K562 (cell line): ENCODE measurements at regions not wholly inside any gene's neighbourhood (a gene's known extent, or its start where the extent isn't known, plus 50 kb on each side); places are given as distances from the start of the nearest gene placed in this dataset.

ENCODE experiments used
- ATAC-seq: fragments of 200-7000 bp; cut with Tn5 transposase; 3 replicates; pipeline ENCODE4 v1.9.1; 2020; ENCODE audit warnings: moderate library complexity
- BruUV-seq: library from RNA; stranded (reverse); fragments of 400-500 nt; replicated peaks from 2 replicates; lab custom pipeline; 2021; lab: Mats Ljungman, UMichigan
- CTCF ChIA-PET: fragments of 300-600 bp; formaldehyde crosslinking; extraction: SDS; loops from one replicate; lab custom pipeline; 2021; ENCODE audit warnings: low intra/inter-chr PET ratio; lab: Yijun Ruan, JAX
- POLR2A ChIA-PET: fragments of 300-600, 350-650 bp; sonication (Branson Sonifier 250); formaldehyde crosslinking; extraction: SDS; loops from one replicate; lab custom pipeline; 2021; ENCODE audit warnings: antibody characterized with exemption, inconsistent platforms; lab: Yijun Ruan, JAX
- DNase-seq, 4 experiments: peaks; one replicate each; pipeline versions ENCODE4 v3.0.0 to v3.0.0-alpha.2; 2011 to 2018; ENCODE audit warnings: low spot score in 3 of 4, mixed read lengths in 3 of 4; ENCODE audit errors: extremely low read depth in 1 of 4
- FAIRE-seq: peaks from 2 replicates; lab custom pipeline; 2011; peaks lifted over from hg19 to GRCh38; lab: Jason Lieb, UNC
- H2AFZ ChIP-seq: 2 replicates; pipeline ENCODE4 v1.6.0; 2011; ENCODE audit warnings: low read depth, low read length, control low read depth, inconsistent platforms
- H3K27ac ChIP-seq: fragments of 200-600 bp; 3 replicates; pipeline ENCODE4 v1.8.0; 2011; ENCODE audit warnings: low read depth, mild to moderate bottlenecking, control low read depth, inconsistent platforms, low read length, moderate library complexity, mixed read lengths; ENCODE audit errors: extremely low read depth
- H3K27me3 ChIP-seq, 2 experiments: fragments of 300-600 bp in 1 of 2; 2 replicates in 1 of 2; 3 replicates in 1 of 2; pipeline versions ENCODE4 v1.6.0 to v1.8.0; 2011; ENCODE audit warnings: inconsistent platforms in 2 of 2, low read length in 2 of 2, mild to moderate bottlenecking in 1 of 2, mixed read lengths in 1 of 2, moderate library complexity in 1 of 2; ENCODE audit not compliant: control insufficient read depth in 2 of 2, insufficient read depth in 2 of 2
- H3K36me3 ChIP-seq: fragments of 300-600 bp; 3 replicates; pipeline ENCODE4 v1.8.0; 2011; ENCODE audit warnings: mild to moderate bottlenecking, low read length, inconsistent platforms; ENCODE audit not compliant: control insufficient read depth, insufficient read depth
- H3K4me1 ChIP-seq, 2 experiments: fragments of 200-600 bp in 1 of 2; replicated peaks in 1 of 2; 2 replicates in 1 of 2; 3 replicates in 1 of 2; pipeline versions ENCODE4 v1.5.1 to v1.8.0; 2011; ENCODE audit warnings: inconsistent platforms in 2 of 2, low read length in 2 of 2, mild to moderate bottlenecking in 1 of 2, mixed read lengths in 1 of 2, moderate library complexity in 1 of 2; ENCODE audit not compliant: control insufficient read depth in 2 of 2, insufficient read depth in 2 of 2
- H3K4me2 ChIP-seq: 2 replicates; pipeline ENCODE4 v1.6.1; 2011; ENCODE audit warnings: low read length, control low read depth, inconsistent platforms, mixed read lengths; ENCODE audit not compliant: insufficient read depth
- H3K4me3 ChIP-seq: fragments of 200-600 bp; sonication (generic), shearing (Covaris generic); 2 replicates; pipeline ENCODE4 v1.5.1; 2016; ENCODE audit warnings: control low read depth, inconsistent platforms
- H3K79me2 ChIP-seq: fragments of 200-600 bp; 3 replicates; pipeline ENCODE4 v1.8.0; 2011; ENCODE audit warnings: low read length, inconsistent platforms; ENCODE audit not compliant: control insufficient read depth, insufficient read depth
- H3K9ac ChIP-seq, 2 experiments: 2 replicates each; pipeline versions ENCODE4 v1.6.0 to v1.6.1; 2011; ENCODE audit warnings: low read depth in 2 of 2, low read length in 2 of 2, control low read depth in 1 of 2, inconsistent platforms in 1 of 2, mild to moderate bottlenecking in 1 of 2, mixed read lengths in 1 of 2; ENCODE audit not compliant: insufficient read depth in 1 of 2
- H3K9me1 ChIP-seq: one replicate; pipeline ENCODE4 v1.6.0; 2011; ENCODE audit warnings: inconsistent platforms, mild to moderate bottlenecking, low read length, moderate library complexity; ENCODE audit not compliant: control insufficient read depth, insufficient read depth
- H3K9me3 ChIP-seq: replicated peaks from 2 replicates; pipeline ENCODE4 v1.5.1; 2011; ENCODE audit warnings: low read depth, low read length, inconsistent platforms; ENCODE audit not compliant: control insufficient read depth, insufficient read depth
- H4K20me1 ChIP-seq: replicated peaks from 2 replicates; pipeline ENCODE4 v1.6.1; 2011; ENCODE audit warnings: low read length, inconsistent platforms, mixed read lengths; ENCODE audit not compliant: control insufficient read depth, insufficient read depth
- EGR1 ChIP-seq: fragments of 450-650 bp; conservative IDR thresholded peaks from 2 replicates; pipeline ENCODE4 v1.6.1; 2017; ENCODE audit warnings: mild to moderate bottlenecking
- HDGF ChIP-seq: fragments of 450-650 bp; IDR thresholded peaks from 2 replicates; pipeline ENCODE4 v1.6.1; 2016
- L3MBTL2 ChIP-seq: fragments of 450-650 bp; IDR thresholded peaks from 2 replicates; pipeline ENCODE4 v1.6.1; 2016; ENCODE audit warnings: mild to moderate bottlenecking, moderate library complexity
- MYC ChIP-seq, 2 experiments: fragments of 250-450 bp in 1 of 2; sonication (Bioruptor Pico) in 1 of 2; IDR thresholded peaks; 2 replicates each; pipeline versions ENCODE4 v1.5.1 to v1.6.1; 2012 to 2021; ENCODE audit warnings: low read depth in 2 of 2, borderline replicate concordance in 1 of 2, improper control_type of control experiment in 1 of 2, low read length in 1 of 2, mild to moderate bottlenecking in 1 of 2, moderate library complexity in 1 of 2
- NFIC ChIP-seq: fragments of 450-650 bp; IDR thresholded peaks from 2 replicates; pipeline ENCODE4 v1.6.1; 2017; ENCODE audit warnings: mild to moderate bottlenecking, inconsistent platforms
- TARDBP ChIP-seq: fragments of 450-650 bp; IDR thresholded peaks from 2 replicates; pipeline ENCODE4 v1.6.1; 2016
- ZNF518B ChIP-seq: fragments of 250-450 bp; sonication (Bioruptor Pico); IDR thresholded peaks from 2 replicates; pipeline ENCODE4 v1.5.0; 2021; ENCODE audit warnings: mild to moderate bottlenecking, moderate library complexity
- WGBS: fragments of 100-300 bp; shearing (Covaris generic); methylation state at CpG from one replicate; pipeline ENCODE4 v1.1.6; 2016; ENCODE audit warnings: low coverage, mixed read lengths; ENCODE audit not compliant: insufficient coverage; ENCODE audit errors: missing lambda C conversion rate; 5-methylcytosine and 5-hydroxymethylcytosine counted together
- in situ Hi-C: fragments of 300-500 bp; cut with MboI; formaldehyde crosslinking; loops from 4 replicates; pipeline ENCODE4 v1.15.0; 2018; ENCODE audit warnings: inconsistent platforms, mixed read lengths
- intact Hi-C: fragments of 100-400 bp; cut with micrococcal nuclease; formaldehyde crosslinking; loops from 2 replicates; pipeline ENCODE4 v1.14.2; 2022

- no peak for TF ChIP-seq EGR1
- no peak for TF ChIP-seq TARDBP
- TF ChIP-seq L3MBTL2, result no peak
- TF ChIP-seq NFIC, result no peak
- no peak overlapping the region for H3K27ac ChIP-seq
- H4K20me1 ChIP-seq, result no peaks in the 10 kb centered on the region
- no peaks in the 10 kb centered on the region for H3K9me3 ChIP-seq
- ATAC-seq (no peak), FAIRE-seq (no peak), DNase-seq (no peak)
- CTCF ChIA-PET, result no interaction called here
- H3K4me2 ChIP-seq, result no peak overlapping the region
- POLR2A ChIA-PET, result no interaction called here
- no peak overlapping the region for H2AFZ ChIP-seq
- intact Hi-C loops, result no loop called here
- no peak overlapping the region for H3K4me3 ChIP-seq
- no peaks in the 10 kb centered on the region for H3K79me2 ChIP-seq
- WGBS, result 0% methylated on average over 2 of the region's 2 CpGs
- H3K36me3 ChIP-seq, result no peaks in the 10 kb centered on the region
- H3K9ac ChIP-seq, result no peak overlapping the region
- BruUV-seq, result no TSS peak
- in situ Hi-C loops, result no loop called here
- no peaks in the 10 kb centered on the region for H3K9me1 ChIP-seq
- no peaks in the 10 kb centered on the region for H3K27me3 ChIP-seq
- no peaks in the 10 kb centered on the region for H3K4me1 ChIP-seq
Observed at GRCh38 chr5:166373817-166374216, 1917.6 kb upstream of the WWC1 start.

GRCh38 chr5:166377756-166378155 lies 1913.7 kb upstream of the WWC1 start:
- Histone ChIP-seq H3K27ac (no peak overlapping the region), H3K79me2 (no peaks in the 10 kb centered on the region), H3K4me1 (no peaks in the 10 kb centered on the region)
- WGBS, result 0% methylated on average over 6 of the region's 6 CpGs
- POLR2A ChIA-PET, result no interaction called here
- intact Hi-C loops (no loop called here), in situ Hi-C loops (no loop called here)
- DNase-seq, result no peak
- no TSS peak for BruUV-seq
- TF ChIP-seq MYC (IDR thresholded peaks at IDR 0.05; ENCODE audit: low read depth, low read length), result no peak
- no peak for TF ChIP-seq MYC (CRISPR knock-in tag; IDR thresholded peaks at IDR 0.05; ENCODE audit: borderline replicate concordance, low read depth)
- no peak for TF ChIP-seq HDGF
- no peak for TF ChIP-seq ZNF518B
- TF ChIP-seq, all 486 proteins: peak for 0
- CTCF ChIA-PET, result no interaction called here
- no peaks in the 10 kb centered on the region for H3K27me3 ChIP-seq
- no peaks in the 10 kb centered on the region for H4K20me1 ChIP-seq
- H2AFZ ChIP-seq, result no peak overlapping the region
- FAIRE-seq (no peak), ATAC-seq (no peak)
- no peaks in the 10 kb centered on the region for H3K36me3 ChIP-seq
- H3K9me3 ChIP-seq, result no peaks in the 10 kb centered on the region
- H3K9ac ChIP-seq, result no peak overlapping the region
- no peak overlapping the region for H3K4me2 ChIP-seq
- no peaks in the 10 kb centered on the region for H3K9me1 ChIP-seq
- H3K4me3 ChIP-seq, result no peak overlapping the region
